ENCODE measurements at regions not wholly inside any gene's neighbourhood (a gene's known extent, or its start where the extent isn't known, plus 50 kb on each side); places are given as distances from the start of the nearest gene placed in this dataset.

GRCh38 chr14:79951572-79951971 lies 259.7 kb downstream of the DIO2 start:
- POLR2A ChIA-PET: no interaction called here
- ATAC-seq (no peak), DNase-seq (ENCODE audit: extremely low read depth in 1 of 4, low spot score in 3 of 4) (no peak), FAIRE-seq (no peak)
- H4K20me1 ChIP-seq (replicated peaks; ENCODE audit: control insufficient read depth, insufficient read depth, low read length): no peaks in the 10 kb centered on the region
- H3K27me3 ChIP-seq (ENCODE audit: control insufficient read depth in 2 of 2, insufficient read depth in 2 of 2, low read length in 2 of 2): no peaks in the 10 kb centered on the region
- H2AFZ ChIP-seq (ENCODE audit: low read depth, low read length): no peak overlapping the region
- no peak overlapping the region for H3K9ac ChIP-seq (ENCODE audit: insufficient read depth in 1 of 2, low read depth in 2 of 2, low read length in 2 of 2)
- H3K4me1 ChIP-seq (replicated peaks in 1 of 2; ENCODE audit: control insufficient read depth in 2 of 2, insufficient read depth in 2 of 2, low read length in 2 of 2): no peaks in the 10 kb centered on the region
- TF ChIP-seq, protein P1, sequence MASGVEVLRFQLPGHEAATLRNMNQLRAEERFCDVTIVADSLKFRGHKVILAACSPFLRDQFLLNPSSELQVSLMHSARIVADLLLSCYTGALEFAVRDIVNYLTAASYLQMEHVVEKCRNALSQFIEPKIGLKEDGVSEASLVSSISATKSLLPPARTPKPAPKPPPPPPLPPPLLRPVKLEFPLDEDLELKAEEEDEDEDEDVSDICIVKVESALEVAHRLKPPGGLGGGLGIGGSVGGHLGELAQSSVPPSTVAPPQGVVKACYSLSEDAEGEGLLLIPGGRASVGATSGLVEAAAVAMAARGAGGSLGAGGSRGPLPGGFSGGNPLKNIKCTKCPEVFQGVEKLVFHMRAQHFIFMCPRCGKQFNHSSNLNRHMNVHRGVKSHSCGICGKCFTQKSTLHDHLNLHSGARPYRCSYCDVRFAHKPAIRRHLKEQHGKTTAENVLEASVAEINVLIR (CRISPR knock-in tag; IDR thresholded peaks at IDR 0.05): no peak
- TF ChIP-seq NR2C1 (IDR thresholded peaks at IDR 0.05) (no peak), NR2C1 (tag; IDR thresholded peaks at IDR 0.05) (no peak), ZNF778 (CRISPR knock-in tag; IDR thresholded peaks at IDR 0.05) (no peak), SIX5 (IDR thresholded peaks at IDR 0.05; ENCODE audit: borderline replicate concordance in 1 of 2, insufficient read depth in 1 of 2, low read depth in 1 of 2, low read length in 2 of 2) (no peak), POLR2H (tag; IDR thresholded peaks at IDR 0.05; ENCODE audit: low read depth) (no peak), TAL1 (IDR thresholded peaks at IDR 0.05) (no peak), ZHX1 (conservative IDR thresholded peaks at IDR 0.05; ENCODE audit: low read length) (no peak), SOX6 (IDR thresholded peaks at IDR 0.05) (no peak)
- intact Hi-C loops (cut with micrococcal nuclease): no loop called here
- H3K4me3 ChIP-seq: no peak overlapping the region
- CTCF ChIA-PET (ENCODE audit: low intra/inter-chr PET ratio): no interaction called here
- H3K9me1 ChIP-seq (ENCODE audit: control insufficient read depth, insufficient read depth, low read length): no peaks in the 10 kb centered on the region
- H3K4me2 ChIP-seq (ENCODE audit: insufficient read depth, low read length): no peak overlapping the region
- WGBS (ENCODE audit: insufficient coverage, low coverage, missing lambda C conversion rate): 0% methylated on average over 1 of the region's 1 CpG
- no peaks in the 10 kb centered on the region for H3K36me3 ChIP-seq (ENCODE audit: control insufficient read depth, insufficient read depth, low read length)
- no peak overlapping the region for H3K27ac ChIP-seq (ENCODE audit: extremely low read depth, low read depth, low read length)
- in situ Hi-C loops (cut with MboI): no loop called here
- BruUV-seq (replicated peaks): no TSS peak
- no peaks in the 10 kb centered on the region for H3K79me2 ChIP-seq (ENCODE audit: control insufficient read depth, insufficient read depth, low read length)
- H3K9me3 ChIP-seq (replicated peaks; ENCODE audit: control insufficient read depth, insufficient read depth, low read depth, low read length): no peaks in the 10 kb centered on the region; the same call in 1 of the 2 replicates
